ENCODE measurements at regions not wholly inside any gene's neighbourhood (a gene's known extent, or its start where the extent isn't known, plus 50 kb on each side); places are given as distances from the start of the nearest gene placed in this dataset.

DNA sequence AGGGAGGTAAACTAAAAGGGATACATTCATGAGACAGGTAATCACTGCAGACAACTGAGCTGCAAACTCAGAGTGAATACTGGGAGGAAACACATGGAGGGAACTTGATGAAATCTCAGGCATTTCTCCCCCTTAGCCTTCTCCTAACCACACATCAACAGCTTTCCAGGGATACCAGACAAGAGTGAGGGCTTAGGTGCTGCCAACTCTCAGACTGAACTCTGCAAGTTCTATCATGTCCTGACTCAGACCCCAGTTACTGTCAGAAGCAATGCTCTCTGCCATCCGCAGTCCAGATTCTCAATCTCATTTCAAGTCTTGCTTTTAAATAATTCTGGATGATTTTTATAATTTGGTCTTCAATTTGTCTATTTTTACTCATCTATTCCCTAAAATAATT is 267.3 kb downstream of the LTN1 start:
- no peaks in the 10 kb centered on the region for H3K79me2 ChIP-seq (replicated peaks; ENCODE audit: insufficient read depth)

DNA sequence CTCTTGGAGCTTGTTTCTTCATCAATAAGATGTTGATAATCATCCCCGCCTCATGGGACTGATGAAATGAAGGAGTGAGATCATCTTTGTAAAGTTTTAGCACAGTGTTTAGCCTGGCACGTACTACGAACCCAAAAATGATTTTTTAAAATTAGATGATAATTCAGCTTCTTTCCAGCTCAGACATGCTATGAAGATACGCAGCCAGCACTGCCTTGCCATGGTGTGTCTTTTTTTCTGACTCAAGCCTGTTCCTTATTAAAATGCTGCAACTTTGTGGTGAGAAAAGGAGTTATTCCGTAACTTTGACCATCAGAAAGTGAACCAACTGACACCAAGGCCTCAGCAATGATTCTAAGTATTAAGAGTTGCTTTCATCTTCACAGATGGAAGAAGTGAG is 269.0 kb downstream of the LTN1 start:
- Histone ChIP-seq H3K4me1 (ENCODE audit: insufficient read depth) (no peaks in the 10 kb centered on the region), H3K9me2 (ENCODE audit: insufficient read depth) (no peaks in the 10 kb centered on the region), H3K4me3 (no peak overlapping the region), H2AFZ (no peak overlapping the region), H3K79me2 (replicated peaks; ENCODE audit: insufficient read depth) (no peaks in the 10 kb centered on the region), H3K27ac (ENCODE audit: low read depth) (no peak overlapping the region), H3K4me2 (no peak overlapping the region), H3K36me3 (ENCODE audit: insufficient read depth) (no peaks in the 10 kb centered on the region), H3K27me3 (ENCODE audit: insufficient read depth) (no peaks in the 10 kb centered on the region), H3F3A (replicated peaks; ENCODE audit: low read depth) (no peaks in the 10 kb centered on the region), H4K20me1 (replicated peaks; ENCODE audit: insufficient read depth) (no peaks in the 10 kb centered on the region)
- no peak overlapping the region for H3K4me3 Mint-ChIP-seq
- DNase-seq (ENCODE audit: low spot score) (no peak), ATAC-seq (no peak)
- H3K4me1 Mint-ChIP-seq = peaks cover 3% of the 10 kb centered on the region; the same call in 1 of the 3 replicates
- no peak overlapping the region for H3K27ac Mint-ChIP-seq
- H3K36me3 Mint-ChIP-seq (ENCODE audit: low read depth) = no peaks in the 10 kb centered on the region
- peaks cover 2% of the 10 kb centered on the region for H3K27me3 Mint-ChIP-seq (ENCODE audit: insufficient read depth, low read depth, poor library complexity)
- TF ChIP-seq CREB1 (CRISPR knock-in tag; IDR thresholded peaks at IDR 0.05; ENCODE audit: low read depth) (no peak), EZH2phosphoT487 (IDR thresholded peaks at IDR 0.05; ENCODE audit: unreplicated experiment) (no peak), JUNB (IDR thresholded peaks at IDR 0.05; ENCODE audit: unreplicated experiment) (no peak), STAT1 (IDR thresholded peaks at IDR 0.05; ENCODE audit: unreplicated experiment) (no peak), ZNF331 (CRISPR knock-in tag; IDR thresholded peaks at IDR 0.05; ENCODE audit: low read depth) (no peak), EZH2 (IDR thresholded peaks at IDR 0.05; ENCODE audit: low read depth, unreplicated experiment) (no peak), ZNF114 (CRISPR knock-in tag; IDR thresholded peaks at IDR 0.05) (no peak), NANOG (IDR thresholded peaks at IDR 0.05; ENCODE audit: borderline replicate concordance) (no peak), POLR2AphosphoS5 (IDR thresholded peaks at IDR 0.05; ENCODE audit: low read depth) (no peak)
- TF ChIP-seq, protein P1, sequence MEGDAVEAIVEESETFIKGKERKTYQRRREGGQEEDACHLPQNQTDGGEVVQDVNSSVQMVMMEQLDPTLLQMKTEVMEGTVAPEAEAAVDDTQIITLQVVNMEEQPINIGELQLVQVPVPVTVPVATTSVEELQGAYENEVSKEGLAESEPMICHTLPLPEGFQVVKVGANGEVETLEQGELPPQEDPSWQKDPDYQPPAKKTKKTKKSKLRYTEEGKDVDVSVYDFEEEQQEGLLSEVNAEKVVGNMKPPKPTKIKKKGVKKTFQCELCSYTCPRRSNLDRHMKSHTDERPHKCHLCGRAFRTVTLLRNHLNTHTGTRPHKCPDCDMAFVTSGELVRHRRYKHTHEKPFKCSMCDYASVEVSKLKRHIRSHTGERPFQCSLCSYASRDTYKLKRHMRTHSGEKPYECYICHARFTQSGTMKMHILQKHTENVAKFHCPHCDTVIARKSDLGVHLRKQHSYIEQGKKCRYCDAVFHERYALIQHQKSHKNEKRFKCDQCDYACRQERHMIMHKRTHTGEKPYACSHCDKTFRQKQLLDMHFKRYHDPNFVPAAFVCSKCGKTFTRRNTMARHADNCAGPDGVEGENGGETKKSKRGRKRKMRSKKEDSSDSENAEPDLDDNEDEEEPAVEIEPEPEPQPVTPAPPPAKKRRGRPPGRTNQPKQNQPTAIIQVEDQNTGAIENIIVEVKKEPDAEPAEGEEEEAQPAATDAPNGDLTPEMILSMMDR (conservative IDR thresholded peaks at IDR 0.05; ENCODE audit: low read depth in 2 of 2) = no peak
- no peaks in the 10 kb centered on the region for H3K9me3 Mint-ChIP-seq

More for the DNA sequence above, 267.3 kb downstream of the LTN1 start:
- Histone ChIP-seq H3K27ac (ENCODE audit: low read depth) (no peak overlapping the region), H3K36me3 (ENCODE audit: insufficient read depth) (no peaks in the 10 kb centered on the region), H3K4me3 (no peak overlapping the region), H3F3A (replicated peaks; ENCODE audit: low read depth) (no peaks in the 10 kb centered on the region), H3K9me2 (ENCODE audit: insufficient read depth) (no peaks in the 10 kb centered on the region), H4K20me1 (replicated peaks; ENCODE audit: insufficient read depth) (no peaks in the 10 kb centered on the region), H2AFZ (peak overlapping the region; percentile 38; the same call in 1 of the 2 replicates), H3K4me2 (no peak overlapping the region), H3K4me1 (ENCODE audit: insufficient read depth) (no peaks in the 10 kb centered on the region), H3K27me3 (ENCODE audit: insufficient read depth) (no peaks in the 10 kb centered on the region)
- DNase-seq (ENCODE audit: low spot score) (no peak), ATAC-seq (no peak)
- Mint-ChIP-seq H3K27me3 (ENCODE audit: insufficient read depth, low read depth, poor library complexity) (peaks cover 2% of the 10 kb centered on the region), H3K9me3 (no peaks in the 10 kb centered on the region), H3K27ac (no peak overlapping the region), H3K4me3 (no peak overlapping the region), H3K36me3 (ENCODE audit: low read depth) (no peaks in the 10 kb centered on the region), H3K4me1 (peaks cover 3% of the 10 kb centered on the region; the same call in 1 of the 3 replicates)
- TF ChIP-seq, protein P1 (conservative IDR thresholded peaks at IDR 0.05; ENCODE audit: low read depth in 2 of 2) = no peak

All from GM23338 (cell line).